ENCODE measurements at regions not wholly inside any gene's neighbourhood (a gene's known extent, or its start where the extent isn't known, plus 50 kb on each side); places are given as distances from the start of the nearest gene placed in this dataset.

DNA sequence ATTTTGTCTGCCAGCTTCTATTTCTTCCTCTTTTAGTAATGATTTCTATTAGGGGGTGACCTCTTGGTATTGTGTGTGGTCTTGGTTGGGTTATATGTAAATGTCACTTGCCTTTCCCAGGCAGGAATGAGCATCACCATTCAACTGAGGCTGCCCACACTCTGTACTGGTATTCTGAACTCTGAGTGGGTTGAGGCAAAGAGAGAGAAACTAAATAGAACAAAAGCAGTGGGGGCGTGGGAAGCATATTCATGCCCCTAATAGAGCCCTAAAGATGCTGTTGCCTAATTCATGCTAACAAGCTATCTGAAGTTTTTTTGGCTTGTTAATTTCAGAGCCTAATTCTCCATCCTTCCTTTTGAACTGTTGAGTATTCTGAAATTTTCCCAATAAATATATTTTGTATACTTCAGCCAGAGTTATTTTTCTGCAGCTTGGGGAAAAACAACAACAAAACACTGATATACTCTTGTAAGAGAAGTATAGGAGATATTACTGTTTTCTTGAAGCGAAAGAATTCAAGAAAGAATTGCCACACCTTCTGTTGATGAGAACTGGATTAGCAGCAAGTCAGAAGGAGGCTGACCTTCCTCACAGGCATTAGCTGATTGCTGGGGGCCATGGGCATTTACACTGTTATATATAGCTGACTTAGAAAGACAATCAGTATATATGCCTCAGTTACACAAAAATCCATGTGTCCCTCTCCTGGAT lies 315.8 kb upstream of the KLF12 start:
- TF ChIP-seq CTCF (IDR thresholded peaks at IDR 0.05; ENCODE audit: low read depth, low read length) (no peak), MAX (IDR thresholded peaks at IDR 0.05; ENCODE audit: low read depth, low read length) (no peak)

All from NB4 (cell line).